GM21723 (cell line): ENCODE measurements at regions not wholly inside any gene's neighbourhood (a gene's known extent, or its start where the extent isn't known, plus 50 kb on each side); places are given as distances from the start of the nearest gene placed in this dataset.

Source experiments
- ATAC-seq: cut with Tn5 transposase; IDR thresholded peaks from one replicate; pipeline ENCODE4 v1.9.1; 2021; ENCODE audit warnings: mild to moderate bottlenecking, moderate library complexity; ENCODE audit not compliant: unreplicated experiment

- no peak for ATAC-seq
Measured at GRCh38 chr2:140064243-140064642, 1284.1 kb upstream of the NXPH2 start.

DNA sequence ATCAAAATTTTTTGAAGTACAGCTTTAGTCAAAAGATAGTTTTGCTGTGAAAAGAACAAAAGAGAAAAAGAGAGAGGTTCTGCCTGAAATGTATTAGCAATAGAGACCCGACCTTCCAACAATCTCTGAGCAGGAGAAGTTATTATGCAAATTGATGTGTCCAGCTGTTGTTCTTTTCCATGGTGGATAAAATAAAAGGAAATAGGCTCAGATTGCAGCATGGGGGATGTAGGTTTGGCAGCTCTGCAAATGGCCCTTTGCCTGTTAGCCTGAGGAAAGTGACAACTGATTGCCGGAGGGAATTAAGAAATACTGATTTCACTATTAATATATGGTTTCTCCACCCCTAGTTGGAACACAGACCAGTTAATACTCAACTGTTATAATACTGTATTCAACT lies 1283.2 kb upstream of the NXPH2 start:
- no peak for ATAC-seq

DNA sequence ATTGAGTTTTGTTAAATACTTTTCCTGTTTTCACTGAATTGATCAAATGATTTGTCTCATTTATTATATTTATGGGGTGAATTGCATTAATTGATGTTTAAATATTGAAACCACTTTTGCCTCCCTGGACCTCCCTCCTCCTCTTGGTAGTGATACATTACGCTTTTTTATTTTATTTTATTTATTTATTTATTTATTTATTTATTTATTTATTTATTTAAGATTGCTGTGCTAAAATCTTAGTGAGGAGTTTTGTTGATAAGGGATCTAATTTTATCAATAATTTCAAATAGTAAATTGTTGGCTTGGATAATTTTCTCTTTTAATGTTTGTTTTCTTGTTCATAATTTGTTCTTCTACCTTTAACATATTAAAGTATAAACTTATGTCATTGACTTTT lies 1281.0 kb upstream of the NXPH2 start:
- no peak for ATAC-seq

- no peak for ATAC-seq
Measured at GRCh38 chr2:140057928-140058327, 1277.7 kb upstream of the NXPH2 start.

DNA sequence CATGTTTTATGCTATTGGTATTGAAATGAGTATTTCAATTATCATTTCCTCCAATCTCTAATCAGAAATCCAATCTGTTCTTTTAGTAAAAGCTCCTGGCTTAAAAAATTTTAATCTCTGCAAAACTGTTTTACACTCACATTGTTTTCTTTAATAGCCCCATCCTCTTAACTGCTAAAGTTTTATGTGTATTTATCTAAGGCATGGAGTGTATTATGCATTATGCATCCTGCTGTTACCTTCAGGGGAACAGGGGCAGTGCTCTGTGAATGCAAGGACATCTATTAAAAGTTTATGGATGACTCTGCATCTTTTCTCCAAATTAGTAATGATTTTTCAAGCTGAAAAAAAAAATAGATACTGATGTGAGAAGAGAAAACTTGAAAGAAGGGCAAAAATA lies 1261.6 kb upstream of the NXPH2 start:
- no peak for ATAC-seq

GRCh38 chr2:140041239-140041638 lies 1261.0 kb upstream of the NXPH2 start:
- no peak for ATAC-seq

GRCh38 chr2:140033638-140034037 lies 1253.4 kb upstream of the NXPH2 start:
- ATAC-seq, result no peak

DNA sequence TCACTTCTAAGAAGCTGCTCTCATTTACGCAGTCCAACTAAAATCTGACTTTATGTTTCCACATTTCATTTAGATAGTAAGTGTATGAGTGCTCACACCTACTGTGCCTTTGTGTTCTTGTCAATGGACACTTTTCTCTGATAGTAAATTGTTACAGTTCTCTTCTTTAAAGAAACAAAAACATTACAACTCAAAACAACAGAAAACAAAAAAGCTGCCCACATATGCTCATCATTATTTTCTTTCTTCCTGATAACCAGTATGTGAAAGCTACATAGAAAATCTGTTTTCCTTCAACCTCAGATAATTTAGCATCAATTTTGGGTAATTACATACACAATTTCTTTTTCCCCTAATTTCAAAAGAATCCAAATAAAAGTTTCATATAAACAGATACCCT lies 1247.8 kb upstream of the NXPH2 start:
- ATAC-seq, result no peak

DNA sequence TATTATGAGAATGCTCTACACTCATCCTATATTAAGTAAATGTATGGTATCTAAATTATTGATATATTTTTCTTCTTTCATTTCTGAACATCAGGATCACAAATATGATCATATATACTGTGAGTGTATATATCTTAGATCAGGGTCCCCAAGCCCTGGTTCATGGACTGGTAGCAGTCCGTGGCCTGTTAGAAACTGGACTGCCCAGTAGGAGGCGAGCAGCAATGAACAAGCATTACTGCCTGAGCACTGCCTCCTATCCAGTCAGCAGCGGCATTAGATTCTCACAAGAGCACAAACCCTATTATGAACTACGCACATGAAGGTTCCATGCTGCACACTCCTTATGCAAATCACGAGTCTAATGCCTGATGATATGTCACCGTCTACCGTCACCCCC lies 1247.1 kb upstream of the NXPH2 start:
- no peak for ATAC-seq

DNA sequence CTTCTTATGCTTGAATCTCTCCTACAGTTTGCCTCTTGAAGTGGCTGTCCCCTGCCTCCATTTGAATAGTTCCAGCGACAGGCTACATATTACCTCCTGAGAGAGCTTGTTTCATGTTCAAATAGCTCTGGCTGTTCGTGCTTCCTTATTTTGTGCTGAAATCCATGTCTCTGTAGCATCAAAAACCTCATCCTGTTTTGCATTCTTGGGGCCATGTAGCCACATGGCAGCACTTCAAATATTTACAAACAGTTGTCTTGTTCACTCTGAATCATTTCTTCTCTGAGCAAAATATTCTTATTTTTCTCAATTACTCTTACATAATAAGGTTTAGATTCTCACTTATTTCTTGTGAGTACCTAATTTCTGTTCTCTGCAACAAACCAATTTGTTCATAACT lies 1243.1 kb upstream of the NXPH2 start:
- ATAC-seq, result no peak

- no peak for ATAC-seq
Measured at GRCh38 chr2:140018541-140018940, 1238.4 kb upstream of the NXPH2 start.

DNA sequence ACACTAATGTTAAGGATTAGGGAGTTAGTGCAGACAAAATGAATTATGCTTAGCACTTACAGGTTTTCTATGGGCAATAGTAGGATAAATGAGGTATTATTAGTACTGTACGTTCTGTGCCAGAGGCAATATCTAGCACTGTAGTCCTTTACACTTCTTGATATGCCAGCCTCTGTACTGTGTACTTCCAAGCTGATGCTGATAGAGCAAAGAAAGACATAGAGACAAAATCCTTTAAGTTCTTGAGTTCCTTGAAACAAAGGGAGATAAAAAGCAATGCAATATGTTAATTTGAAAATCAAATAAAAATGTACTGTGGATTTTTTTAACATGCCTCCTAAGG lies 1234.0 kb upstream of the NXPH2 start:
- no peak for ATAC-seq

GRCh38 chr2:140013545-140014203 lies 1233.5 kb upstream of the NXPH2 start:
- ATAC-seq, result no peak

GRCh38 chr2:140011287-140011686 lies 1231.1 kb upstream of the NXPH2 start:
- ATAC-seq, result no peak

DNA sequence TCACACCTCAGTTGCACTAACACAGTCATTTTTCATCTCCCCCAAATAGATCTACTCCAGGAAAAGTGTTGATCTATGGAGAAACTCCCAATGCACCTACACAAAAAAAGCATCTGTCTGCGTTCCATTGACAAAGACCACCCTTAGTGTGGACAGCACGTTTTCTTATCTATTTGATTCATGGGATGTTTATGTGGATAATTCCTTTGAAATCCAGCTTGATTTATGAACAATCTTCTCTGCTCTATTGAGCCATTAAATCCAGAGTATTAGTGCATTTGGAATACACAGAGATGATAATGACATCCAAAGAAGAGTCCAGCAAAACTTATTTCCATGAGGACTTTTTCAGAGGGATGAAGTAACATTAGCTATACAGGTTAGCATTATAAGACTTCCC lies 1221.9 kb upstream of the NXPH2 start:
- no peak for ATAC-seq

DNA sequence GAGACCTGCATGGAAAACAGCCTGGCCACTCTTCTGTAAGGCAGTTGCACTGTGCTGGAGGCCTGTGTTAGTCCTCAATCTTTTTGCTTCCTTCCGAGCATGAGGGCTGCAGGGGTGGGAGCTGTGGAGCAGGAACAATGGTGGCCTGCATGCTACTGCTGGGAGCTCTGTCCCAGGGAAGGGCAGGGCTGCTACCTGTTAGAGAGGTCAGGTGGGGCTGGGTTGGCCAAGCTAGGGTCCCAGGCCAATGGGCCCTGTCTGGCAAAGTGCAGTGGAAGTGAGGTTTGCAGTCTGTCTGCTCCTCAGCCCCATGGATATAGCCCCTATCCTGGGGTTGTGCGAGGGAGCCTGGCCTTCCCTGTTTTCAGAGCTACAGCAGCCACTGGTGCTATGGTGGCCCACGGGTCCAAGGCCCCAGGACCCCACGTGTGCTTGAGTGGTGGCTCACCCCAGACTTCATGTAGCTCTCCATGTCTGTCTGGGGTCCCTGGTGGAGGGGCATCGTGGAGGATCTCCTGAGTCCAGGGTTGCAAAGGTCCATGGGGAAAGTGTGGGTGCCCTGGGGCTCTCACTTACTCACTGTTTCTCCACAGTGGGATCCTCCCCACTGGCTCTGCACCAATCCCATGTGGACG lies 1212.6 kb upstream of the NXPH2 start:
- ATAC-seq, result no peak

DNA sequence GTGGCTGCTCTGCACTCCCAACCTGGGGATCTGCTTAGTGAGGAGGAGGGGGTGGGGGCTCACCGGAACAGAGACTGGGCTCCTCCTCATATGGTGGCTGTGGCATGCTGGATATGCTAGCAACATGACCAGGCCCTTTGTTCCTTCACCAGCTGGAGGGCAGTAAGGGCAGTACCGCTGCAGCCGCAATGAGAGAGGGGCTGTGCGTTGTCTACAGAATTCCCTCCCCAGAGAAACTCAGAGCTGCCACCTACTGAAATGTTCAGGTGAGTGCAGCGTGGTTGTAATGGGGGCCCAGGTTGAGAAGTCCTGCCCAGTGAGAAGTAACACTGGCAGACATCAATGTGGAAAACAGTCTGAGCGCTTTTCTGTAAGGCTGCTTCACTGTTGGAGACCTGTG lies 1211.9 kb upstream of the NXPH2 start:
- ATAC-seq, result no peak

- ATAC-seq, result no peak
Measured at GRCh38 chr2:139990646-139991335, 1210.6 kb upstream of the NXPH2 start.

- ATAC-seq, result no peak
Measured at GRCh38 chr2:139969323-139969722, 1189.1 kb upstream of the NXPH2 start.

GRCh38 chr2:139968588-139968987 lies 1188.4 kb upstream of the NXPH2 start:
- no peak for ATAC-seq

DNA sequence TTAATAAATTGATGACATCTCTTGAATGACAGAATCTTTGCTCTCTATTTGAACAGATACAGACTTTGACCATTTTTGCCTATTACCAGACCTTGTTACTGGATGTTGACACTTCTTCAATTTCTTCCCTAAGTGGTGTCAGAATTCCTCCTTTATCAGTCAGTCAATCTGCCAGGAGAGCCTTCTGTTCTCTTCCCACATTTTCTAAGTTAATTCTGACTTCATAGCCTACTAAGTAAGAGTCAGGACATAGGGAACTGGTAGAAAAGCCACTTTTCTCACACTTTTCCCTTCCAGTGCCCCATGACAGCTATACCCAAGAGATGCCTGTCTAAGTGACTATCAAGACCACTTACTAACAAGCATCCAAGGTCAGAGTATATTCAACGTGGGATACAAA lies 1187.5 kb upstream of the NXPH2 start:
- no peak for ATAC-seq

- ATAC-seq, result no peak
Measured at GRCh38 chr2:139964721-139965440, 1184.7 kb upstream of the NXPH2 start.
